GM23338 (cell line): ENCODE measurements at regions not wholly inside any gene's neighbourhood (a gene's known extent, or its start where the extent isn't known, plus 50 kb on each side); places are given as distances from the start of the nearest gene placed in this dataset.
A peak's percentile ranks its signal among the peaks of the same experiment; 100 is the strongest.

ENCODE experiments used
- ATAC-seq: fragments of 200-7000 bp; cut with Tn5 transposase; 3 replicates; pipeline ENCODE4 v1.9.1; 2020
- DNase-seq: peaks from one replicate; pipeline ENCODE4 v3.0.0-alpha.2; 2015; ENCODE audit warnings: low spot score
- H2AFZ ChIP-seq: fragments of 200-600 bp; sonication (generic); 2 replicates; pipeline ENCODE4 v1.8.0; 2016; ENCODE audit warnings: antibody characterized with exemption, mild to moderate bottlenecking, moderate library complexity
- H3F3A ChIP-seq: fragments of 200-600 bp; sonication (generic); replicated peaks from 2 replicates; pipeline ENCODE4 v1.8.0; 2017; ENCODE audit warnings: antibody characterized with exemption, mixed run types, low read depth
- H3K27ac ChIP-seq: fragments of 200-600 bp; sonication (generic); 2 replicates; pipeline ENCODE4 v1.6.1; 2016; ENCODE audit warnings: low read depth
- H3K27me3 ChIP-seq: fragments of 200-600 bp; sonication (generic); 2 replicates; pipeline ENCODE4 v1.8.0; 2016; ENCODE audit warnings: mild to moderate bottlenecking, mixed run types, moderate library complexity; ENCODE audit not compliant: insufficient read depth
- H3K36me3 ChIP-seq: fragments of 200-600 bp; sonication (generic); 2 replicates; pipeline ENCODE4 v1.8.0; 2016; ENCODE audit warnings: mild to moderate bottlenecking; ENCODE audit not compliant: insufficient read depth
- H3K4me1 ChIP-seq: fragments of 200-600 bp; sonication (generic); 2 replicates; pipeline ENCODE4 v1.8.0; 2016; ENCODE audit warnings: mild to moderate bottlenecking, moderate library complexity; ENCODE audit not compliant: insufficient read depth
- H3K4me2 ChIP-seq: fragments of 200-600 bp; sonication (generic); 2 replicates; pipeline ENCODE4 v1.7.1; 2017; ENCODE audit warnings: mixed run types
- H3K4me3 ChIP-seq: fragments of 200-600 bp; sonication (generic); 2 replicates; pipeline ENCODE4 v1.6.1; 2016; ENCODE audit warnings: mixed run types
- H3K79me2 ChIP-seq: fragments of 200-600 bp; sonication (generic); replicated peaks from 2 replicates; pipeline ENCODE4 v1.8.0; 2017; ENCODE audit warnings: mild to moderate bottlenecking; ENCODE audit not compliant: insufficient read depth
- H3K9me2 ChIP-seq: fragments of 200-600 bp; sonication (generic); 2 replicates; pipeline ENCODE4 v1.8.0; 2017; ENCODE audit not compliant: insufficient read depth
- H4K20me1 ChIP-seq: fragments of 200-600 bp; sonication (generic); replicated peaks from 2 replicates; pipeline ENCODE4 v1.8.0; 2017; ENCODE audit warnings: mild to moderate bottlenecking; ENCODE audit not compliant: insufficient read depth
- H3K27ac Mint-ChIP-seq: 2 replicates; pipeline ENCODE4 v1.8.0; 2020; ENCODE audit warnings: inconsistent platforms, mild to moderate bottlenecking, moderate library complexity, mixed read lengths
- H3K27me3 Mint-ChIP-seq: 3 replicates; pipeline ENCODE4 v1.8.0; 2022; ENCODE audit warnings: low read depth, mild to moderate bottlenecking, moderate library complexity, mixed read lengths, inconsistent platforms; ENCODE audit not compliant: insufficient read depth, poor library complexity
- H3K36me3 Mint-ChIP-seq: 3 replicates; pipeline ENCODE4 v1.8.0; 2021; ENCODE audit warnings: low read depth, mild to moderate bottlenecking, inconsistent platforms, moderate library complexity, mixed read lengths
- H3K4me1 Mint-ChIP-seq: 3 replicates; pipeline ENCODE4 v1.8.0; 2020; ENCODE audit warnings: mild to moderate bottlenecking, inconsistent platforms, mixed read lengths
- H3K4me3 Mint-ChIP-seq: 3 replicates; pipeline ENCODE4 v1.8.0; 2021; ENCODE audit warnings: moderate library complexity, mild to moderate bottlenecking, inconsistent platforms, mixed read lengths
- H3K9me3 Mint-ChIP-seq: 3 replicates; pipeline ENCODE4 v1.8.0; 2020; ENCODE audit warnings: moderate library complexity, mild to moderate bottlenecking, inconsistent platforms, mixed read lengths
- CTCF ChIP-seq, 2 experiments: fragments of 200-600 bp in 1 of 2; sonication (generic) in 1 of 2; conservative IDR thresholded peaks; 2 replicates each; pipeline versions ENCODE4 v1.5.1 to v1.6.1; 2016 to 2017; ENCODE audit warnings: antibody characterized with exemption in 2 of 2, low read depth in 2 of 2, mild to moderate bottlenecking in 2 of 2, moderate library complexity in 1 of 2
- ETS1 ChIP-seq: IDR thresholded peaks from 2 replicates; pipeline ENCODE4 v1.6.1; 2016; ENCODE audit warnings: antibody characterized with exemption
- EZH2phosphoT487 ChIP-seq: fragments of 200-600 bp; sonication (generic); IDR thresholded peaks from one replicate; pipeline ENCODE4 v1.8.1; 2018; ENCODE audit warnings: antibody characterized with exemption; ENCODE audit not compliant: unreplicated experiment
- JUNB ChIP-seq: IDR thresholded peaks from one replicate; pipeline ENCODE4 v1.6.1; 2016; ENCODE audit warnings: antibody characterized with exemption; ENCODE audit not compliant: unreplicated experiment
- NANOG ChIP-seq: IDR thresholded peaks from 2 replicates; pipeline ENCODE4 v1.6.1; 2016; ENCODE audit warnings: antibody characterized with exemption, borderline replicate concordance
- STAT1 ChIP-seq: IDR thresholded peaks from one replicate; pipeline ENCODE4 v1.6.1; 2016; ENCODE audit warnings: antibody characterized with exemption; ENCODE audit not compliant: unreplicated experiment
- ZNF114 ChIP-seq: fragments of 250-450 bp; sonication (Bioruptor Pico); IDR thresholded peaks from 2 replicates; pipeline ENCODE4 v1.5.0; 2020; ENCODE audit warnings: mild to moderate bottlenecking, moderate library complexity
- ZNF331 ChIP-seq: fragments of 250-450 bp; sonication (Bioruptor Pico); IDR thresholded peaks from 2 replicates; pipeline ENCODE4 v1.5.0; 2020; ENCODE audit warnings: low read depth, mild to moderate bottlenecking, moderate library complexity
- ZNF462 ChIP-seq: fragments of 250-450 bp; sonication (Bioruptor Pico); IDR thresholded peaks from 2 replicates; pipeline ENCODE4 v1.5.0; 2020; ENCODE audit warnings: mild to moderate bottlenecking, moderate library complexity
- TF ChIP-seq, protein P1 (sequence below): IDR thresholded peaks from one replicate; pipeline ENCODE4 v1.6.1; 2018; ENCODE audit warnings: antibody characterized with exemption; ENCODE audit not compliant: unreplicated experiment

GRCh38 chr2:8435608-8436007, 246.2 kb upstream of the ID2 start:
- Mint-ChIP-seq H3K4me3 (no peak overlapping the region), H3K9me3 (peaks cover 12% of the 10 kb centered on the region), H3K27me3 (peaks cover 4% of the 10 kb centered on the region), H3K36me3 (peaks cover 5% of the 10 kb centered on the region; the same call in 1 of the 3 replicates), H3K4me1 (peaks cover 10% of the 10 kb centered on the region), H3K27ac (no peak overlapping the region)
- no peaks in the 10 kb centered on the region for H3F3A ChIP-seq
- no peak for DNase-seq
- H3K27ac ChIP-seq, result peak overlapping the region; percentile 73; the same call in 1 of the 2 replicates
- H3K27me3 ChIP-seq, result no peaks in the 10 kb centered on the region
- peaks cover 3% of the 10 kb centered on the region; the same call in 1 of the 2 replicates for H3K9me2 ChIP-seq
- peak overlapping the region; percentile 28; the same call in 1 of the 2 replicates for H2AFZ ChIP-seq
- H3K4me2 ChIP-seq, result peak overlapping the region; percentile 41; the same call in 1 of the 2 replicates
- TF ChIP-seq JUNB (no peak), NANOG (no peak), CTCF (conservative IDR thresholded peaks at IDR 0.05; ENCODE audit: low read depth in 2 of 2) (no peak), ZNF462 (CRISPR knock-in tag) (no peak), ZNF331 (no peak), STAT1 (no peak), ZNF114 (CRISPR knock-in tag) (no peak), EZH2phosphoT487 (no peak), ETS1 (no peak)
- TF ChIP-seq, protein P1, sequence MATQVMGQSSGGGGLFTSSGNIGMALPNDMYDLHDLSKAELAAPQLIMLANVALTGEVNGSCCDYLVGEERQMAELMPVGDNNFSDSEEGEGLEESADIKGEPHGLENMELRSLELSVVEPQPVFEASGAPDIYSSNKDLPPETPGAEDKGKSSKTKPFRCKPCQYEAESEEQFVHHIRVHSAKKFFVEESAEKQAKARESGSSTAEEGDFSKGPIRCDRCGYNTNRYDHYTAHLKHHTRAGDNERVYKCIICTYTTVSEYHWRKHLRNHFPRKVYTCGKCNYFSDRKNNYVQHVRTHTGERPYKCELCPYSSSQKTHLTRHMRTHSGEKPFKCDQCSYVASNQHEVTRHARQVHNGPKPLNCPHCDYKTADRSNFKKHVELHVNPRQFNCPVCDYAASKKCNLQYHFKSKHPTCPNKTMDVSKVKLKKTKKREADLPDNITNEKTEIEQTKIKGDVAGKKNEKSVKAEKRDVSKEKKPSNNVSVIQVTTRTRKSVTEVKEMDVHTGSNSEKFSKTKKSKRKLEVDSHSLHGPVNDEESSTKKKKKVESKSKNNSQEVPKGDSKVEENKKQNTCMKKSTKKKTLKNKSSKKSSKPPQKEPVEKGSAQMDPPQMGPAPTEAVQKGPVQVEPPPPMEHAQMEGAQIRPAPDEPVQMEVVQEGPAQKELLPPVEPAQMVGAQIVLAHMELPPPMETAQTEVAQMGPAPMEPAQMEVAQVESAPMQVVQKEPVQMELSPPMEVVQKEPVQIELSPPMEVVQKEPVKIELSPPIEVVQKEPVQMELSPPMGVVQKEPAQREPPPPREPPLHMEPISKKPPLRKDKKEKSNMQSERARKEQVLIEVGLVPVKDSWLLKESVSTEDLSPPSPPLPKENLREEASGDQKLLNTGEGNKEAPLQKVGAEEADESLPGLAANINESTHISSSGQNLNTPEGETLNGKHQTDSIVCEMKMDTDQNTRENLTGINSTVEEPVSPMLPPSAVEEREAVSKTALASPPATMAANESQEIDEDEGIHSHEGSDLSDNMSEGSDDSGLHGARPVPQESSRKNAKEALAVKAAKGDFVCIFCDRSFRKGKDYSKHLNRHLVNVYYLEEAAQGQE, result no peak
- H4K20me1 ChIP-seq, result no peaks in the 10 kb centered on the region
- H3K4me3 ChIP-seq, result no peak overlapping the region
- no peaks in the 10 kb centered on the region for H3K79me2 ChIP-seq
- peaks cover 14% of the 10 kb centered on the region for H3K4me1 ChIP-seq
- H3K36me3 ChIP-seq, result no peaks in the 10 kb centered on the region
- ATAC-seq, result no peak
